ENCODE measurements at regions not wholly inside any gene's neighbourhood (a gene's known extent, or its start where the extent isn't known, plus 50 kb on each side); places are given as distances from the start of the nearest gene placed in this dataset.

DNA sequence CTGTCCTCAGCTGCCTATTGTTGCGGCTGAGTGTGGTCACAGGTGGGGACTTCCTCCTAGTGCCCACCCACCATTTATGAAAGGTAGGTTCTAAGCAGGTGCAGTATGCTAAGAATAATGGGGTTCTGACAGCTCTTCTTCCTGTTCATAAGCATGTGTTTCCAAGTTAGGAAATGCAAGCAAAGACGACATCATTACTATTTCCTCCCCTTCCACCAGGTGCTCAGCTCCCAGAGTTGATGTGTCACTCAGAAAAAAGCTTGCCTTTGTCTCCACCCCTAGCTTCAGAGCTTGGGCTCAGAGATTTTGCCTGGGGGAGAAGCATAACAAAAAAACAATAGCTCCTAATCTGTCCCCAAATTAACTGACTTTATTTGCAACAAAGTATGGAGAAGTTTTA lies 1076.7 kb downstream of the NR2F1-AS1 start:
- no peak for DNase-seq (ENCODE audit: low read depth)

DNA sequence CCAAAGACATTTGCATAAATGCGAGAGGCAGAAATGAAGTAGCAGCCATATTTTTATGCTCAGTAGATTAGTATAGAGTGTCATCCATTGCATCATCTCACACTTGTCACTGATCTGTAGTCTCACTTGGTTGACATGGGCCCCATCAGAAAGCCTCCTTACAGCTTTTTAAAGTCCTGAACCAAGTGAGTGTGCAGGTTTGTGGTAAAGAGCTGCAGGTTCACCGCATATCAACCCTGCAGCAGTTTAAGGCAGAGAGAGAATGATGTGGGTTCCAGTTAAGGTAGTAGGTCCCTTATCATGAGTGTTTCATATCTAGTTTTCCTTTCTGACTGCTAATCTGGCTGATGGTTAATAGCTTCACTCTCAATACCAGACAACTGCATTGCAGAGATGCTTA lies 1080.3 kb downstream of the NR2F1-AS1 start:
- no peak for DNase-seq (ENCODE audit: low read depth)

DNA sequence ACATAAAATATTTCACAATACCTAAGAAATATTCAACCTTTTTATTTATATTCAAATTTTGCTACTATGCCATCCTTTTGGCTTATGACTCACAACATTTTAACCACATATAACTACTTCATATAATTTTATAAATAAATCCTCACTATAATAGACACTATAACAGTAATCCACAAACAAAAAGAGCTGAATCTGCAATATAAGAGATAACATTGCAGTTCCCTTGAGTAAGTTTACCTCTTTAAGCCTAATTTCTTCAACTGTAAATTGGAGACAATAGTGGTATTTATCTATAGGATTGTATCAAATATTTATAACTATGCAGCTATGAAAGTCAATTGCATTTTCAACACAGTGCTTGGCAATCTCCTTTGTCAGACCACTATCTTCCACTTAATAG lies 1084.5 kb downstream of the NR2F1-AS1 start:
- DNase-seq (ENCODE audit: low read depth), result no peak

DNA sequence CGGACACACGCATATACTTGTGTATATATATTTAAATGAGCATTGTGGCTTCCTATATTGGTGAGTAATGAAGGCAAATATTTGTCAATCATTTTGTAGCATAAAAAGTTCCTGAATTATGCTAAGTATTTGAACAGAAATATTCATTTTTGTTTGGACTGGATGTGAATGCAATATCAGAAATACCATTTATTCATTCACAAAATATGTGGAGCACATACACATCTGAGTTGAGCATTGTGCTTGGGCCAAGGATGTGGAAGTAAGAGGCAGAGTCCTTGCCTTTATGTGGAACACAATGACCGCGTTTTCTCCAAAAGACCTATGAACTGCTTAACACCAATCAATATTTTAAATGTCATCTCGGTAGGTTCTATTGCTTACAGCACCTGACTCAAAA lies 1086.5 kb downstream of the NR2F1-AS1 start:
- no peak for DNase-seq (ENCODE audit: low read depth)

DNA sequence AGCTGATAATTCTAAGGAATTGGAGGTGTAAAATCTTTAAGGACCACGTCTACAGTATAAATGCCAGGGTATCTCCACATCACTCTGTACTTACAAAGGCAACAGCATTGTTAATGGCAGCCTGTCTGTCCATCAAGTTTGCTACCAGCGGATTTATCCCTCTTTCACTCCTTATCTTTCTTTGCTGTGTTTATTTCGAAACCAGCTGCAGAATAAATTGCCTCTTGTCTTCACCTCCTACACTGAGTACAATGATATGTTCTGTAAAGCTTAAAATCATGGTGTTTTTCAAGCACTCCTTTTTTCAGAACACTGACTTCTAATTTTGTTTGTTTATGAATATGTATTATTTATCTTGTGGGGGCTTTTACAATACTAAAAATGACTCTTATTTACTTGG lies 1088.1 kb downstream of the NR2F1-AS1 start:
- no peak for DNase-seq (ENCODE audit: low read depth)

DNA sequence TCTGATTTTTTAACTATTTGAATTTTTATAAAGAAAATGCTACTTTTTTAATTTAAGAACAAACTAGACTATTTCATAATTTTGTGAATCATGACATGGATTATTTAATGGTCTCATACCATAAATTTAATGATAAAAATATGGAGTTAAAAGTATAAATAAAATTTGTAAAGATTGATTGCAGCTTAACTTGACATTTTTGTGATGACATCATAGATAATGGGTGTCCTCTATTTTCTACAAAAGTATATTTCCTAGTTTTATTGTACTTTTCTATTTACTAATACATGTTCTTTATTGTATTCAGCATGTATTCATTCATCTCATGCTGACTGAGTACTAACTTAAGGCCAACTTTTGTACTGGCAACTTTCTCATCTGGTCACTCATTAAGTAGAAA lies 1096.5 kb downstream of the NR2F1-AS1 start:
- DNase-seq (ENCODE audit: low read depth), result no peak

DNA sequence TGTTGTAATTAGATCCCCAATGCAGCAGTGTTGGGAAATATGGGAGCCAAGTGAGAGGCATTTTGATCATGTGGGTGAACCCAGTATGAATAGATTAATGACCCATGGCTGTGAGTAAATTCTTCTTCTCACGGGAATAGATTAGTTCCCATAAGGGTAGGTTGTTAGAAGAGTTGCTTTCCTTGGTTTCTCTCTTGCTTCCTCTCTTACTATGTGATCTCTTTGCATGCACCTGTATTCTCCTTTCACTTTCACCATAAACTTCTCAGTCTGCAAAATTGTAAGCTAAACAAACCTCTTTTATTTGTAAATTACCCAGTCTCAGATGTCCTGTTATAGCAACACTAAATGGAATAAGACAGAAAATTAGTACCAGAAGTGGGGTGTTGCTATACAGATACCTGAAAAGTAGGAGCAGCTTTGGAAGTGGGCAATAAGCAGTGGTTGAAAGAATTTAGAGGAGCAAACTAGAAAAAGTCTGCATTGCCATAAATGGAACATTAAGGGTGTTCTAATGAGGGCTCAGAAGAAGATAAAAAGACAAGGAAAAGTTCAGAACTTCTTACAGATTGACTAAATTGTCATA lies 1090.0 kb upstream of the ARRDC3 start:
- no peak for DNase-seq (ENCODE audit: low read depth)

DNA sequence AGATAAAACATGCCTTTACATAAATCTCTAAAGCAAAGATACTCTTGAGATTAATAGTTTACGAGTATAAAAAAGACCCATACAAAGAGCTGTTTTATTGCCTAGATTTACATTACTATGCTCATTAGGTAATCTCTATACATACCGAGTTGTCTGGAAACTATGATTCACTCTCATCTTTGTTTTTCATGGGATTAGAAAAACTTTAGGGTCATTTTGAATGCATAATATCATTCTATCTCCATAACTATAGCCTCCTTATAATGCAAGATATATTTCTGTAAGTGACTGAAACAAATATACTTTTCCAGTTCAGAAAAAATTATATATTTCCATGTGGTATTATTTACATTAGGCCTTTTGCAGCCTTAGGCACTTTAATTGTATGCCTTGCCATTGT lies 1088.7 kb upstream of the ARRDC3 start:
- no peak for DNase-seq (ENCODE audit: low read depth)

DNA sequence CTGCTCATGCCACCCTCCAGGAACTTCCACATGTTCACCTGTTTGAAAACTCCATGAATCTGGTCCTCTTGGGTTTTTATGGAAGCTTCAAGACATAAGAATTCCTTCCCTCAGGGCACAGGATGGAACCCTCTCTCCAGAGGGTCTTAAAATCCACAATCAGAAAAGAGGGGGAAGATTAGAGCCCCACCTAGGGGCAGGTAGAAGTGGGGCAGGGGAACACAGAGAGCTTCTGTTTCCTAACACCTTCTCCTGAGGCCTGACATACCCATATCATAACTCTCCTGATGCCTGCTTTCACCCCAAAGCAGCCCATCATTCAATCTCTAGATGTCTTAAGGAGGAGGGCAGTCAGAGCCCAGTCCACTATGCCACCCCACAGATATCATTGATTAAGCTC lies 1087.7 kb upstream of the ARRDC3 start:
- no peak for DNase-seq (ENCODE audit: low read depth)

DNA sequence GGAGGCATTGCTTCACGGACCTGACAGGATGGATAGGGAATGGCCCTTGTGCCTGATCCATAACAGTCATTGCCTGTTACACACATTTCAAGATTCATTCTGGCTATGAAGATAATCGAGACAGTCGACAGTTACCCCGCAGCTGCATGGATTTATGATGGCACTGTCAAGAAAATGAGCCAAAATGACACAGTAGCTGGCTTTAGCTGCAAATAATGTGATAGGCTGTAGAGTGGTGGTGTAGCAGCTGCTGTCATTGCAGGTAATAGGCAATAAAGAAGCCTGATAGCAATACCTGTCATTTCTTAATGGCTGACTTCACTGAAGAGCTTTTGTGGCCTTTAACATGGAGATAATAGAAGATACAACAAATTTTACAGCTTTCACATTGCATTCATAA lies 1085.2 kb upstream of the ARRDC3 start:
- DNase-seq (ENCODE audit: low read depth), result no peak

DNA sequence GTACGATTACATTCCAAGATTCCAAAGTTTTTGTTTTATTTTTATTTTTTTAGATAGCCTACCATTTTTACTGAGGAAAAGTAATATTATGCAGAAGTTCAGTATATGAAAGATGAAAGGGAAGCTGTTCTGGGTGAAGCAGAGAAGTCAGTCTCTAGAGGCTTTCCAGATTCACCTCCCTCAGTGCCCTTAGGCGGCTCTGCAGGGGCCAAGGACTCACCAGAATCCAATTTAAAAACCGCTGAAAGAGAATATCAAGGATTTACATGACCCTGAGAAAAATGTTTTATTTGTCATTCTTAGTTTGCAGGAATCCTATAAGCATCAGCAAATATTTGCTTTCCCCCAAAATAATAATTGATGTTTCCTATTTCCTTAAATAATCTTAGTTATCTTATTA lies 1084.6 kb upstream of the ARRDC3 start:
- no peak for DNase-seq (ENCODE audit: low read depth)

DNA sequence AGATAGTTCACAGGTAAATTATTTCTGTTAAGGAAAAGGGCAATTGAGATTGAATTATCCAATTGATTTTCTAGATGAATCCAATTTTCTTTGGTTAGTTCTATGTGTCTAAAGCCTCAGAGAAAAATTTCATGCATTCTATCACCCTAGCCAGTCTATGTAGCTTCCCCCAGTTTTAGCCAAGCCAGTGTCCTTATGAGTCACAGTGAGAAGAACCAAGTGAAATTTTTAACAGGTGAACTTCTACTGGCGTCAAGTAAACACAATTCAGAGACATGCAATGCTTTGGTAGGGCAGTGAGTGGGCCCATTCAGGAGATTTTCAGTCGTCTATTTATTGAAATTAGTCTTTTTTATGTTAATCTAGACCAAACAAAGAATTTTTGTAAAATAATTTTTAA lies 1077.4 kb upstream of the ARRDC3 start:
- DNase-seq (ENCODE audit: low read depth), result no peak

DNA sequence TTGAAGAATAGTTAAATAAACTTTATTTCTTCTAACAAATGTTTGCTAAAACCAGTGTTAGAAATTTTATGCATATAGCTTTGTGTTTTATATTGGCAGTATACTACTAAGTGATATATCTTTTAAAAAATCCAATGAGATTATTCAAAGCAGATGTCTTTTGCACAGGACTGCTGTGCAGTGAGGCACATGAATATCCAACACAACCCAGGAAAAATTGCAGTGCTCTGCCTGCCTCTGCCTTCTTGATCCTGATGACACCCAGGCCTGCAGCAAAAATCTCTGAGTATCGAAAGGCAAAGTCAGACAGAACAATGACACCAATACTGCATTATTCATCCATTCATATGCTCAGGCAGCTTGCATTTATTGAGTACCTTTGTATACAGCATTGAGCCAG lies 1076.5 kb upstream of the ARRDC3 start:
- DNase-seq (ENCODE audit: low read depth), result no peak

DNA sequence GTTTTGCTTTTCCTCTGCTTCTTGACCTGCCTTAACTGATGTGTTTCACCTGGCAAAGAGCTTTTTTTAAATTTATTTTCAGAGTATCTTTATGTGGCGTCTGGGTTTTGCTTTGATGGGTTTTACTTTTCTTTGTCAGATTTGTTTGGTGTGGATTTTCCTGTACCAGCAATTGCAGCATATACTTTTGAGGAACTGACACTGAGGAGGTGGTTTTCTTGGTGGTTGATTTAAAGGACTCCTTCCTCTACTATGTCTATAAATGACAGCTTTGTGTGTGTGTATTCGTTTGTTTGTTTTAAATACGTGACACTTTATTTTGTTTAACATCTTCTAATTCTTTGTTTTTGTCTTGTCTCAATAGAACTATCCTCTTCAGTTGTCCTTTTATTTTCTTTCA lies 1071.9 kb upstream of the ARRDC3 start:
- no peak for DNase-seq (ENCODE audit: low read depth)

DNA sequence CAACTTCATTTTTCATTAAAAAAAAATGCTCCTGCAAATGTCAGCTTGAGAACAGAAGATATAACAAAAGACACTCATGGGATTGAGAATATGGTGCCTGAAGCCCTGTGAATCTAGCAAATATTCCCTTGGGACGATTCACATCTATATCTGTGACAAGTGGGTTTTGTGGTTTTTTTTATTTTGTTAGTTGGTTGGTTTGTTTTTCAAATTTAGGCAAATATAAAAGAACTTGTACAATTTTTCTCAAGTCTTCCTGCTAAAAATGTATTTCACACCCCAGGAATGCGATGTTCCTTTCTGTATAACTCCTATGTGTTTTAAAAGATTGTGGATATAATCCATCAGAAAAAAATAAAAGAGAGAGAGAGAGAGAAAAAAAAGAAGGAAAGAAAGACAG lies 1061.8 kb upstream of the ARRDC3 start:
- DNase-seq (ENCODE audit: low read depth), result no peak

DNA sequence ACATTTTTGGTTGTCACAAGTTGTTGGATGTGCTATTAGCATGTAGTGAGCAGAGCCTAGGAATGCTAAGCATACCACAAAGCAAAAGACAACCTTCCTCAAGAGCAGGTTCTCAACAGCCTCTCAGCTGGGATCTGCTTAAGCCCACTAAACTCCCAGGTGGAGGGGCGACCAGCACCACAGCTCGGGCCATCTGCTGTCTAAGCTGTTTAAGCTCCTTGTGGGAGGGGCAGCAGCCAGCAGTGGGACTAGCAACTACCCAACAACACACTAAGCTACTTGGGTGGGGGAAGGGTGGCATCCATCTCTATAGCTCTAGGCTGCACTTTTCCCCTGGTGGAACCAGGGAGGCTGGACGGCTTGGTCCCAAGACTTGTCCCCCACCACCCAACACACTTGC lies 1052.7 kb upstream of the ARRDC3 start:
- no peak for DNase-seq (ENCODE audit: low read depth)

DNA sequence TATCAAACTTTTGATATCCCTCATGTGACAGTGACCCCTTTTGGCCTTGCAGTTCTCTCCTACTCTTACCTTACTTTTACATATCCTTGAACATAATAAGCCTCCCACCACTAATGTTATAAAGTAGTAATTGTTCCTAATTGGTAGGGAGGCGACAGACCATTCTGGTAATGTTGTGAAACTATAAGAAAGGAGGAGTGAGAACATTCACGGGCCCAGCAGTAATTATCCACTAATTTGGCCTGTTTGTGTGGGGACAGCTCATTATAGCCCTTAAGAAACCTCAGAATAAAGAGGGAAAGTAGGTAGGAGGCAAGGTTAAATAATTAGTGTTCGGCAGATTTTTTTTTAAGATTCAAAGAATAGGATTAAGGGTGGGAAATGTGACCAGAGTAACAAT lies 1046.5 kb upstream of the ARRDC3 start:
- DNase-seq (ENCODE audit: low read depth), result no peak

DNA sequence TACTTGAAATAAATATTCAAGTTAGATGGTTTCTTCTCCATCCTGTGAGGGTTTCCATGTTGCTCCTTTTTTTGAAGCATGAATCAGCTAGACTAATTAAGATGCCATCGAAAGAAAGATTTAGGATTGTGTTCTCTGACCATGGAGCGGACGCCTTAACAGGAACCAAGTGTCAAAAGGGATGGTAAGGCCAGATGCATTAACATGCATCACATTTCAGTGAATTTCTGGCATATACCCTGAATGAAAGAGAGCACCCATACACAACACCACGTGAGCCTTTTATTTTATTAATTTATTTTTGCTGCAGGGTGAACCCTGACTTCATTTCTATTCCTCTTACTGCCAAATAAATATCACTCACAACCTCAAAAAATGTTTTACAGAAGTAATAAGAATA lies 1045.3 kb upstream of the ARRDC3 start:
- DNase-seq (ENCODE audit: low read depth), result no peak

DNA sequence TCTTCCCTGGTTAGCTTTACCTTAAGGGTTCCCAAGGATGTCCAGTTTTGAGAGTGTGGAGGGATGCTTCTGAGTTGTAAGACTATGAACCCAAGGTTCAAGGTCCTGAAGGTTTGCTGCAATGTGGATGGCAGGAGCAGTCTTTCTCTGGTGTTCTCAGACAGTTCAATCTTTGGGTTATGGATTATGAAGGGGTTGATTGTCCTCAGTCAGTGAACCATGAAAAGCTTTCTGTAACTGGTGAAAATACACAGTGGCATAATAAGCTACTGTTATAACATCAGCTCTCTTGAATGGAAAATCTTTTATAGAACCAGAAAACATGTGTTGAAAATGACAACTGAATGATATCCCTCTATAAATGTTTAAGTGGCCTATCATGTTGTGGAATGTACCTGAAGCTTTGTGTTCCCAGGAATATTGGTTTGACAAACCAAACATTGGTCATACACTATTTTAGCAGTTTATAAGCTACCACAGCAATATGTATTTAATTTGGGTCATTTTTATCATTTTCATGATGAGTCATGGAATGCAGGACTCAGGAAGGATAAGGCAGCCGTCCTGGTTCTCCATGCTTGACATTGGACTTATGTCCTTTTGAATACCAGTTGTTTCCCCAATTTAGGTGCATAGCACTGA lies 1041.8 kb upstream of the ARRDC3 start:
- no peak for DNase-seq (ENCODE audit: low read depth)

DNA sequence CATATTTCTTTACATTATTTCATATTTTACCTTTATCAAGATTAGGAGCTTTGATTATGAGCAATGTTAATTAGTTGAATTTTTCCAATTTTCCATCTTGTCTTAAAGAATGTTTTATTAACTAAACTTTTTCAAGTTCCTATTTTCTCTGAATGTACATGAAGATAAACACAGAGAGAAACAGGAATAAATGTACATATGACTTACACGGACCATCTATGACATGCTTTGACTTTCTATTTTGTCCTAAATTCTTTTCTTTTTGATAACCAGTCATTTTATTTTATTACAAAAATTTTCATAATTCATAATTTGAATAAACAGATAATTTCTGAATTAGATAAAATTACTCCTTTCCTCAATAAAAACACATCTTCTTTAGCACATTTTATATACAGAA lies 1038.8 kb upstream of the ARRDC3 start:
- no peak for DNase-seq (ENCODE audit: low read depth)

DNA sequence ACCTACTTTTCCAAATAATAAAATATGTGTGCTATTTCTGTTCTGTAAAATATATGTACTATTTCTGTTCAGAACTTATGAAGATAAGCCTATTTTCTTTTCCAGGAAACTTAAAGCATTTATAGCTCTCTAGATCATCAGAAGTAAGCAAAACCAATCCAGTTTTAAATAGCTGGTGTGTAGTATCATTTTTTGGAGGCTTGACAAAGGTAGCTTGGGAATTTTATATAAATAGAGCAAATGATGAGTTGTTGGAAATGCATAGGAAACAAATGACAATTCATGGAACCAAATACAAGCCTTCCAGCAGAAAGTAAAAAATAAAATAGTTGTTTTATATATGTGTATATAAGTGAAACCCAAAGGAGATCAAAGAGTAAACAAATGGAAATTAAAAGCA lies 1038.1 kb upstream of the ARRDC3 start:
- DNase-seq (ENCODE audit: low read depth), result no peak

DNA sequence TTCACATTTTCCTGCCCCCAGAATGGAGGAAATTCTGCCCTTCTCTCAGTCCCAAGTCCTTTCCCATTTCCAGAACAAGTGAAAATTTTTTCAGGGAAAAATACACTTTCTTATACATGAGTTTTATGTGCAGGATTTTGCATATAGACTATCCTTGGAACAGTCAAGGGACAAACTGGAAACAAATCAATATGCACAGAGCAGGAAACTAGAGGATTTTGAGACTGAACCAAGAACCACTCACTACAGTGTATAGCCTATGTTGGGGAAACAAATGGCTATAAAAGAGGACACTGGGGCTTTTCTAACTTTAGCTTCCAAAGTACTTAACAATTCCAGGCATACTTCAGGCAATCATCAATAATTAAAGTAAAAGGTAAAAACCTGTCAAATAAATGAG lies 1036.1 kb upstream of the ARRDC3 start:
- no peak for DNase-seq (ENCODE audit: low read depth)

DNA sequence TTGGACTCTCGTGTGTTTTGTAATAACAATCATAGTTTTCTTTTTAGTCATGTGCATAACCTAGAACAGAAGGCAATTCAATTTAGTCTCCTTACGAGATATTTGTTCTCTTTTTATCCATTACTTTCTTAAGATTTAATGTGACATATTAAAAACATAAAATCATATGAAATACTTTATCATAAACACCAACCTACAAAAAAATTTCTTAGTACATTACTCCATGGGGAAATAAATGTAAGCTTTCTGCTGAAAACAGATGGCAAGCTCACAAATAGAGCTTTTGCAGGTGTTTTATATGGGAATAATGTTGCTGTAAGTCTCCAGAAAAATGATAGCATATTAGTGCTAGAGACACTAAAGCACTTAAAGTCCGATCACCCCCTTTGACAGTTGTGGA lies 1035.2 kb upstream of the ARRDC3 start:
- no peak for DNase-seq (ENCODE audit: low read depth)

DNA sequence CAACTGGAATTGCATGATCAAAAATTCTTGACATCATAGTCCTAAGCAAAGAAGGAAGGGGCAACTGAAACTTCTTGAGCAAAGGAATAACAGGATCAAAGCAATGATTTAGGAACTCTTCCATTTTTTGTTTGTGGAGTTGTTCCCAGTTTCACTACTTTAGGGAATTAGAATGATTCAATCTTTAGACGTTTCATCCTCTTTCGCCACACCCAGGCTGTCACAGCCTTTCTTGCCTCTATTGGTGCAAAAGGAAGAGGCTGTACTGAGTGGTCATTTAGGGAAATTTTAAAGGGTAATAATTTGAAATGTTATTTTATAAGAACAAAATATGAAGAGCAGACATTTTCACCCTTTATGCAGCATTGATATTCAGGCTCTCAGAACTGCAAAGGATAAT lies 1026.0 kb upstream of the ARRDC3 start:
- no peak for DNase-seq (ENCODE audit: low read depth)
